ENCODE measurements at regions not wholly inside any gene's neighbourhood (a gene's known extent, or its start where the extent isn't known, plus 50 kb on each side); places are given as distances from the start of the nearest gene placed in this dataset.
"Not testable (repeated sequence)": the region's sequence is repeated elsewhere in the genome, so short reads cannot be mapped to it uniquely, and the experiment has no call there.

DNA sequence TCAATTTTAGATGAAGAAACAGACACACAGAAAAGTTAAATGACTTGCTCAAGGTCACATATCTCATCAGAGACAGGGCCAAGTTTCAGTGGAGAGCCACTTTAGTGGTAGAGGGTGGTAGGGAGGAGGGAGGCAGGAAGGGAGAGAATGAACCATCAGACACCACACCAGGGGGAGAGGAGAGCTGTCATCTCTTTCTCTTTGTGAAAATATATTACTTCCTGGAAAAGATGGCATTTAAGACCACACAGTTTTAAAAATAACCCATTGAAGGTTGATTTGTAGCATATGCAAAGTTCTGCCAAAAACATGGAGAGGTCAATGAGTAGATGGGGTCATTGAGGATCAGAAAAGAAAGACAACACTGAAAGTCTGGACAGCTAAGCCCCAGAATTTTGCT lies 954.7 kb upstream of the DEFB115 start:
- not testable (repeated sequence) for H3K4me3 ChIP-seq (ENCODE audit: low read length); DNase-seq (ENCODE audit: low read depth)

GRCh38 chr20:30309938-30310337 lies 947.5 kb upstream of the DEFB115 start:
- DNase-seq (ENCODE audit: low read depth); H3K4me3 ChIP-seq (ENCODE audit: low read length): not testable (repeated sequence)

- H3K4me3 ChIP-seq (ENCODE audit: low read length); DNase-seq (ENCODE audit: low read depth): not testable (repeated sequence)
Measured at GRCh38 chr20:30310385-30310784, 947.1 kb upstream of the DEFB115 start.

- not testable (repeated sequence) for DNase-seq (ENCODE audit: low read depth); H3K4me3 ChIP-seq (ENCODE audit: low read length)
Measured at GRCh38 chr20:30312220-30312619, 945.2 kb upstream of the DEFB115 start.

GRCh38 chr20:30313660-30314059 lies 943.8 kb upstream of the DEFB115 start:
- H3K4me3 ChIP-seq (ENCODE audit: low read length); DNase-seq (ENCODE audit: low read depth): not testable (repeated sequence)

DNA sequence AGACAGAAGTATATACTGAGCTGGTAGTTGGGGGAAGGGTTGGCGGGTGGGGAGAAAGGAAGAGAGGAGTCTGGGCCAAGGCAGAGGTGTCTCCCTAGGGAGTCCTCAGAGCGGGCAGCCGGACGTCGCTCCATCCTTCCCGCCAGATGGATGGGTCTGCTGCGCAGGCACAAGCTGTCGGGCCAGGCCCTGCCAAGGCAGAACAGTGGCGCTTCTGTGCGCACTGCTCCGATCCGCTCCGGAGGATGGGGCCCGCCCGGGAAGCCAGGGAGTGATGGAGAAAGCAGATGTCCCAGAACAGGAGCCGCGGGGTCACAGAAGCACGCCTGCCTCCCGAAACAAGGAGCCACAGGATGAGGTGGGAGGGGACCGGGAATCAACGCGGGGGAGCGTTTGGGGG lies 941.4 kb upstream of the DEFB115 start:
- not testable (repeated sequence) for DNase-seq (ENCODE audit: low read depth)

DNA sequence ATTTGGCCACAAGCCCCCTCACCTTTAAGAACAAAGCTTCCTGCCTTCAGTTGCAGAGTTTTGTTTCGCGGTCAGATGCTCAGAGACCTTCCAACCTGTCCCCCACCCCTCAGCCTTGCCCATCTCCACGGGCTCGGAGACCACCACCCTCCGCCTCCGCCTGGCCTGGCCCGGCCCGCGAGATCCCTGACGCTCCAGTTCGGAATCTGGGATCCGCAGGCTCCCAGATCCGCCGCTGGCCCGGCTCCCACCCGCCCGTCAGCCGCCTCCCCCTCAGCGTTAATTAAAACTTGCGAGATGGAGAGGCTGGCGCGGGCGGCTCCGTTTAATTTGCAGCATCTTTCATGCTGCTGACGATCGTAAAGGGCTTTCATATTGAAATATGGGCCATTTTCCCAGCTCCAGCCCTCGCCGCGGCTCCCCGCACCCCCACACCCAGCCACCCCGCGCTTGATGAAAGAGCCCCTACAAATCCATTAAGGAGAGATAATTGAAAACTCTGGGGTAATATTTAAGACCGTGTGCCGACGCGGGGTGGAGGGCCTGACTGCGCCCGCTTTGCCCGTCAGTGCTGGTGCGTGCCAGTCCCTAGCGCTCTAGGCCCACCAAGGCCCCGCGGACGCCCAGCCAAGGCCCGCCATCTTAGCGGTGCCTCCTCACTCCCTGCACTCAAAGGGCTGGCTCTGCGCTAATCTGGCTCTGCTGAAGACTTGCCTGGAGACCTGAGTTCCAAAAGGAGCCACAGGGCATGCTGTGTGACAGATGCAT lies 940.7 kb upstream of the DEFB115 start:
- not testable (repeated sequence) for DNase-seq (ENCODE audit: low read depth); H3K4me3 ChIP-seq (ENCODE audit: low read length)

More for the DNA sequence above, 941.4 kb upstream of the DEFB115 start:
- not testable (repeated sequence) for H3K4me3 ChIP-seq (ENCODE audit: low read length)

- not testable (repeated sequence) for DNase-seq (ENCODE audit: low read depth)
Measured at GRCh38 chr20:30333744-30334143, 923.7 kb upstream of the DEFB115 start.

DNA sequence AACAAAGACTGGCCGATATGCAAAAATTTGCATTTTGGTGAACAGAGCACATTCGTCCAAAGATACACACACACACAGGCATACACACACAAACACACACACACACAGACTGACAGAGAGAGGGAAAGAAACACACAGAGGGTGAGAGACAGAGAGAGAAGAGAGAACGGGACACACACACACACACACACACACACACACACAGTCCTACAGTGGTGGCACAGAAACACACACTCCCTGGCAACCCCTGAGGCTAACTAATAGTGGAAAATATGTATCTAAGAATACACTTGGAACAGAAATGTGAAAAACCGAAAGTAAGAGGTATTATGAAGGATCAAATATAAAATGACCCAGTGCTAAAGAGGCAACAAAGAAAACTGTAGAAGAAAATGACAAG lies 919.9 kb upstream of the DEFB115 start:
- not testable (repeated sequence) for H3K4me3 ChIP-seq (ENCODE audit: low read length); DNase-seq (ENCODE audit: low read depth)

More at GRCh38 chr20:30333744-30334143, 923.7 kb upstream of the DEFB115 start:
- H3K4me3 ChIP-seq (ENCODE audit: low read length) = not testable (repeated sequence)

GRCh38 chr20:30348932-30349331 lies 908.5 kb upstream of the DEFB115 start:
- DNase-seq (ENCODE audit: low read depth); H3K4me3 ChIP-seq (ENCODE audit: low read length): not testable (repeated sequence)

DNA sequence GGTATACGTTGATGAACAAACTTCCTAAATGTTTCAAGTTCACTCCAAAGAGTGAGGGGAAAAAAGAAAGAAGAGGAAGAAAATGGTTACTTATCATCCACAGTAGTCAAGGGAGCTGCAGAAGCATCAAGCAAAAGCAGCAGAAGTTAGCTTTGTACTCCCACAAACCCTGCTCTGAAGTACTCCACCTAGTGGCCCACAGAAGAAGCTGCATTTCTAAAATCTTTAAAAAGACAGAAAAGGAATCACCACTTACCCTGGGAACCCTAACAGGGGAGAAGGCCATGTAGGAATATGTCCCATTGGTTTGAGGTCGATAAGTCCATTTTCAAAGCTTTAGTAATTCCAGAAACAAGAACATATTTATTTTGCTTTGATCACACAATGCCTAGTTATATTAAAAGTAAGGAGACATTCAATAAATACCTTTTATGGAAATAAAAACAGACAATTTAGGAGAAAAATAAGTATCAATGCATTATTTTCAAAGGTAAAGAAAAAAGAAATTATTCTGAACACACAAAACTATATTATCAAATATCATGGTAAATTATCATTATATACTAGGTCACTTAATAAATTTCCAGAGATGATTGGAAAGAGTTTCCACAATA lies 900.5 kb upstream of the DEFB115 start:
- DNase-seq (ENCODE audit: low read depth); H3K4me3 ChIP-seq (ENCODE audit: low read length): not testable (repeated sequence)
- peak; percentile 30 for TF ChIP-seq CTCF (conservative IDR thresholded peaks at IDR 0.05; ENCODE audit: low read depth, low read length)

- not testable (repeated sequence) for H3K4me3 ChIP-seq (ENCODE audit: low read length)
Measured at GRCh38 chr20:30361756-30362155, 895.7 kb upstream of the DEFB115 start.

GRCh38 chr20:30376430-30376766 lies 881.1 kb upstream of the DEFB115 start:
- H3K4me3 ChIP-seq (ENCODE audit: low read length) = peak overlapping the region; percentile 37
- DNase-seq (ENCODE audit: low read depth) = not testable (repeated sequence)

More at GRCh38 chr20:30361756-30362155, 895.7 kb upstream of the DEFB115 start:
- DNase-seq (ENCODE audit: low read depth) = not testable (repeated sequence)

All from retinal pigment epithelial cell (primary cell).